Tibial nerve (tissue), 4 donors: ENCODE measurements at regions not wholly inside any gene's neighbourhood (a gene's known extent, or its start where the extent isn't known, plus 50 kb on each side); places are given as distances from the start of the nearest gene placed in this dataset.

Experiments used
- DNase-seq, 2 donors: peaks; one replicate each; pipeline ENCODE4 v3.0.0-alpha.2; 2019; ENCODE audit warnings: low spot score in 2 of 2
- H3K27ac ChIP-seq, 4 donors: fragments of 200-600 bp; sonication (generic) in 3 of 4; one replicate each; pipeline ENCODE4 v1.5.1; 2017 to 2019; ENCODE audit warnings: mild to moderate bottlenecking in 1 of 4
- H3K27me3 ChIP-seq, 2 donors: fragments of 200-600 bp; sonication (generic) in 1 of 2; one replicate each; pipeline versions ENCODE4 v1.5.1 to v1.6.0; 2017 to 2019
- H3K36me3 ChIP-seq, 3 donors: fragments of 200-600 bp; sonication (generic); one replicate each; pipeline ENCODE4 v1.5.1; 2018 to 2019
- H3K4me1 ChIP-seq, 4 donors: fragments of 200-600 bp; sonication (generic) in 3 of 4; one replicate each; pipeline ENCODE4 v1.5.1; 2017 to 2019
- H3K4me3 ChIP-seq, 4 donors: fragments of 200-600 bp; sonication (generic) in 3 of 4; one replicate each; pipeline ENCODE4 v1.5.1; 2017 to 2019; ENCODE audit warnings: mild to moderate bottlenecking in 1 of 4, moderate library complexity in 1 of 4
- H3K9me3 ChIP-seq, 4 donors: fragments of 200-600 bp; sonication (generic) in 3 of 4; one replicate each; pipeline ENCODE4 v1.5.1; 2017 to 2019
- EP300 ChIP-seq, 2 donors: sonication (generic); formaldehyde crosslinking; IDR thresholded peaks; one replicate each; pipeline ENCODE4 v1.6.1; 2017; ENCODE audit warnings: antibody characterized with exemption in 2 of 2, mild to moderate bottlenecking in 1 of 2
- POLR2A ChIP-seq, 2 donors: fragments of 450-650 bp; IDR thresholded peaks; one replicate each; pipeline ENCODE4 v1.6.1; 2017; ENCODE audit warnings: antibody characterized with exemption in 2 of 2, mild to moderate bottlenecking in 2 of 2, moderate library complexity in 2 of 2
- WGBS, 2 donors: methylation state at CpG; one replicate each; pipeline ENCODE4 v1.1.5; 2018; 5-methylcytosine and 5-hydroxymethylcytosine counted together
- TF ChIP-seq, protein P1 (sequence below), 5 experiments: fragments of 200-600 bp in 3 of 5; fragments of 450-650 bp in 2 of 5; sonication (generic) in 3 of 5; IDR thresholded peaks; one replicate each; pipeline ENCODE4 v1.5.1; 2016 to 2019; ENCODE audit warnings: antibody characterized with exemption in 5 of 5, mild to moderate bottlenecking in 3 of 5, moderate library complexity in 2 of 5

GRCh38 chr11:45518833-45519535, 146.4 kb downstream of the CHST1 start:
- Histone ChIP-seq H3K9me3 (peaks cover 0 to 10% (median 0%) of the 10 kb centered on the region in 4 donors), H3K27ac (no peak overlapping the region), H3K4me1 (no peaks in the 10 kb centered on the region), H3K4me3 (no peak overlapping the region), H3K36me3 (no peaks in the 10 kb centered on the region), H3K27me3 (no peaks in the 10 kb centered on the region)
- no peak for DNase-seq
- TF ChIP-seq, protein P1, sequence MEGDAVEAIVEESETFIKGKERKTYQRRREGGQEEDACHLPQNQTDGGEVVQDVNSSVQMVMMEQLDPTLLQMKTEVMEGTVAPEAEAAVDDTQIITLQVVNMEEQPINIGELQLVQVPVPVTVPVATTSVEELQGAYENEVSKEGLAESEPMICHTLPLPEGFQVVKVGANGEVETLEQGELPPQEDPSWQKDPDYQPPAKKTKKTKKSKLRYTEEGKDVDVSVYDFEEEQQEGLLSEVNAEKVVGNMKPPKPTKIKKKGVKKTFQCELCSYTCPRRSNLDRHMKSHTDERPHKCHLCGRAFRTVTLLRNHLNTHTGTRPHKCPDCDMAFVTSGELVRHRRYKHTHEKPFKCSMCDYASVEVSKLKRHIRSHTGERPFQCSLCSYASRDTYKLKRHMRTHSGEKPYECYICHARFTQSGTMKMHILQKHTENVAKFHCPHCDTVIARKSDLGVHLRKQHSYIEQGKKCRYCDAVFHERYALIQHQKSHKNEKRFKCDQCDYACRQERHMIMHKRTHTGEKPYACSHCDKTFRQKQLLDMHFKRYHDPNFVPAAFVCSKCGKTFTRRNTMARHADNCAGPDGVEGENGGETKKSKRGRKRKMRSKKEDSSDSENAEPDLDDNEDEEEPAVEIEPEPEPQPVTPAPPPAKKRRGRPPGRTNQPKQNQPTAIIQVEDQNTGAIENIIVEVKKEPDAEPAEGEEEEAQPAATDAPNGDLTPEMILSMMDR (IDR thresholded peaks at IDR 0.05), result no peak
- TF ChIP-seq POLR2A (IDR thresholded peaks at IDR 0.05) (no peak), EP300 (IDR thresholded peaks at IDR 0.05) (no peak)
- WGBS, 2 donors, result 75 to 80% methylated on average over 5 of the region's 5 CpGs

DNA sequence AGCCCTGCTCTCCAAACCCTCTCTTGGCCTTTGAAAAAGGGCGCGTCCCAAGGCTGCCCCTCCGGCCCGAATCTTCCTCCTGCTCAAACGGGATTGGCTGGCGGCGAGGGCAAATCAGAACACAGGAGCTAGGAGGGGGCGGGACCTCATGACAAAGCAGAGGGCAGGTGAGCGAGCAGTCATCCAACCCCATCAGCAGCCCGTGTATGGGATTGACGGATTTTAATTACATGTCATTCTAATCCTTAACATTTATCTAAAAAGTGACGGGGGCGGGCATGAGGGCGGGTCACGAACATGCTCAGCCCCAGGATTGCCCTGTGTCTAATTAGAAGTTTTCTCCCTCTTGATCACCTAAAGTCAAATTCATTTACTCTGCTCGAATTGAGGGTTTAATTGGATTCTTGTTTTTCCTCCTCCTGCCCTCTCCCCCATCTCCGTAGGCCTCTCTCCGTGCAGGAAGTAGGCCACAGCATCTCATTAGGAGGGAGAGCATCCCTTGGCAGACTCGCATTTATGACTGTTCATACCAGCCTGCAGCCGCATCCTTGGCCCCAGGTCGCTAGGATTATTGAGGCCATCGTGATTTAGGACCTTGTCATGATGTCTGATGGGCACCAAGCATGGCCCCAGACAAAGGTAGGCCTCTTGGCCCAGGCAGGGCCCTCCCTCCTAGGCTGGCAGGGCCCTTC, 147.1 kb downstream of the CHST1 start:
- TF ChIP-seq EP300 (IDR thresholded peaks at IDR 0.05) (no peak), POLR2A (IDR thresholded peaks at IDR 0.05) (no peak)
- TF ChIP-seq, protein P1 (IDR thresholded peaks at IDR 0.05), result no peak
- Histone ChIP-seq H3K9me3 (peaks cover 0 to 9% (median 0%) of the 10 kb centered on the region in 4 donors), H3K27me3 (no peaks in the 10 kb centered on the region), H3K36me3 (no peaks in the 10 kb centered on the region), H3K4me1 (no peaks in the 10 kb centered on the region), H3K27ac (no peak overlapping the region), H3K4me3 (no peak overlapping the region)
- 76 to 80% methylated on average over 22 of the region's 22 CpGs for WGBS, 2 donors
- no peak for DNase-seq

GRCh38 chr11:45517171-45517770, 148.2 kb downstream of the CHST1 start:
- Histone ChIP-seq H3K27me3 (no peaks in the 10 kb centered on the region), H3K4me3 (no peak overlapping the region), H3K9me3 (peaks cover 0 to under 1% (median 0%) of the 10 kb centered on the region in 4 donors), H3K36me3 (no peaks in the 10 kb centered on the region), H3K4me1 (no peaks in the 10 kb centered on the region), H3K27ac (no peak overlapping the region)
- TF ChIP-seq, protein P1 (IDR thresholded peaks at IDR 0.05), result no peak
- TF ChIP-seq POLR2A (IDR thresholded peaks at IDR 0.05) (no peak), EP300 (IDR thresholded peaks at IDR 0.05) (no peak)
- WGBS, 2 donors, result 91 to 99% methylated on average over 10 to 11 of the region's 11 CpGs
- no peak for DNase-seq

- DNase-seq, result no peak
- Histone ChIP-seq H3K4me1 (no peaks in the 10 kb centered on the region), H3K4me3 (no peak overlapping the region), H3K9me3 (no peaks in the 10 kb centered on the region), H3K36me3 (no peaks in the 10 kb centered on the region), H3K27ac (no peak overlapping the region), H3K27me3 (no peaks in the 10 kb centered on the region)
- WGBS, 2 donors, result 80 to 82% methylated on average over 8 of the region's 8 CpGs
- no peak for TF ChIP-seq EP300 (IDR thresholded peaks at IDR 0.05)
- TF ChIP-seq, protein P1 (IDR thresholded peaks at IDR 0.05), result no peak
- TF ChIP-seq POLR2A (IDR thresholded peaks at IDR 0.05), result no peak
These were observed 151.5 kb downstream of the CHST1 start for GRCh38 chr11:45513821-45514340.
